HUES64 (cell line): ENCODE measurements at regions not wholly inside any gene's neighbourhood (a gene's known extent, or its start where the extent isn't known, plus 50 kb on each side); places are given as distances from the start of the nearest gene placed in this dataset.

Experiments used
- H3K27ac ChIP-seq: 2 replicates; pipeline ENCODE4 v1.7.0; 2013; ENCODE audit warnings: low read depth, low read length, inconsistent platforms
- H3K27me3 ChIP-seq: 2 replicates; pipeline ENCODE4 v1.6.1; 2013; ENCODE audit warnings: mild to moderate bottlenecking, low read length; ENCODE audit not compliant: insufficient read depth
- H3K36me3 ChIP-seq: 2 replicates; pipeline ENCODE4 v1.6.1; 2013; ENCODE audit warnings: mild to moderate bottlenecking, low read length; ENCODE audit not compliant: insufficient read depth
- H3K4me1 ChIP-seq: 2 replicates; pipeline ENCODE4 v1.6.1; 2013; ENCODE audit warnings: mild to moderate bottlenecking, low read length, moderate library complexity; ENCODE audit not compliant: insufficient read depth
- H3K4me3 ChIP-seq: 2 replicates; pipeline ENCODE4 v1.5.1; 2013; ENCODE audit warnings: mild to moderate bottlenecking, low read length, moderate library complexity
- H3K9ac ChIP-seq: 2 replicates; pipeline ENCODE4 v1.6.1; 2013; ENCODE audit warnings: mild to moderate bottlenecking, low read depth, low read length
- H3K9me3 ChIP-seq: 2 replicates; pipeline ENCODE4 v1.6.1; 2013; ENCODE audit warnings: low read depth, low read length; ENCODE audit not compliant: insufficient read depth
- whole genome bisulfite sequencing: fragments of 150-250, 120-280 bp; methylation state at CpG from one replicate; pipeline ENCODE4 v1.1.7; 2013; ENCODE audit warnings: missing lambda C conversion rate; 5-methylcytosine and 5-hydroxymethylcytosine counted together

DNA sequence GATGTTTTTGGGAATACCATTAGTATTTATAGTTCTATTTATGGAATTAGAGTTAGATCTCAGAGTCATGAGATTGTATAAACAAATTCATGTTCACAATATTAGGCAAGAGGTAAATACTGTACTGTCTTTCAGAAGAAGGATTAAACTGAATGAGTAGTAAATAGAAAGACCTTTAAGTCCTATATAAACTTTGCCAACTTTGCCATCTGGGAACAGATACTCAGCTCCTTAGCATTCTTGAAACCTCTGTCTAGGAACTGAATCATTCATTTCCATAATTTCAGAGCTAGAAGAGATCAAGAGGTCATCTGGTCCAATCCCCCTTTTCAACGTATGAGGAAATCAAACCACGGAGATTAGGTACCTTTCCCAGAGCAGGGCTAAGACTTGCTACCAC, 141.1 kb downstream of the CAND1 start:
- H3K9ac ChIP-seq, result no peak overlapping the region
- no peak overlapping the region for H3K4me3 ChIP-seq
- H3K27me3 ChIP-seq, result no peaks in the 10 kb centered on the region
- 87% methylated on average over 2 of the region's 2 CpGs for WGBS
- H3K36me3 ChIP-seq, result no peaks in the 10 kb centered on the region
- peaks cover 18% of the 10 kb centered on the region; the same call in 1 of the 2 replicates for H3K4me1 ChIP-seq
- no peaks in the 10 kb centered on the region for H3K9me3 ChIP-seq
- no peak overlapping the region for H3K27ac ChIP-seq

DNA sequence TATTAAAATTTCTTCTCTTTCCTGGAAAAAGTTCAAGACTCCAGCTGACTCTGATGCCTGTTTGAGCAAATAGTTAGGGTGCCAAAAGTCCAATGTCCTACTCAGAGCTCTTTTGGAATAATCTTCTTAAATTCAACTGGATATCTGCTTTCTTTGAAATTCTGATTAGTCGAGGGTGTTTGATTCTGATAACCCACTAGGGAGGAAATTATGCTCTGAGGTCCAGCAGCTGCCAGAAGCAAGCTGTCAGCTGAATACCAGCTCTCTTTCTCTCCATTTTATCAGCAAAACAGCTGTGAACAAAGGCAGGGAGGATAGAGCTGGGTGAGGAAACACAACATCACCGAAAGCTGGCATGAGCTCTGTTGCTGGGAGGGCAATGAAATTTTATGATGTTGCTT, 141.5 kb downstream of the CAND1 start:
- Histone ChIP-seq H3K9ac (no peak overlapping the region), H3K27me3 (no peaks in the 10 kb centered on the region), H3K27ac (no peak overlapping the region), H3K4me1 (peaks cover 19% of the 10 kb centered on the region; the same call in 1 of the 2 replicates), H3K36me3 (no peaks in the 10 kb centered on the region), H3K9me3 (no peaks in the 10 kb centered on the region), H3K4me3 (no peak overlapping the region)
- WGBS, result 80% methylated on average over 1 of the region's 2 CpGs

DNA sequence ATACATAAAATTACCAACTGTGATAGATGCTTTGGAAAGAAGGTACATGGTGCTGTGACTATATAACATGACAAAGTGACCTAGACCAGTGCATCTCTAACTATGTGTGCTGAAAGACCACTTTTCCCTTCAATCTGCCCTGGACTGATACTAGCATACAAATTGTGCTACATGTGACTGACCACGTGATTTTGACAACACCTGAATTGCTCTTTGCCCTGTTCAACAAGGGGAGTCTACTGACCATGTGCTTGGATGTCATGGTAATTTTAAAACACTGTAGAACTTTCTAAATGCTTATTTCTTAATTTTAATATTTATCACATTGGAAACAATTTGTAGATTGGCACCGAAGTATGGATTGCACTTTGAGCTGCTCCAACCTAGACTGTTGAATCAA, 142.4 kb downstream of the CAND1 start:
- no peak overlapping the region for H3K27ac ChIP-seq
- H3K9me3 ChIP-seq, result no peaks in the 10 kb centered on the region
- WGBS, result 72% methylated on average over 2 of the region's 2 CpGs

DNA sequence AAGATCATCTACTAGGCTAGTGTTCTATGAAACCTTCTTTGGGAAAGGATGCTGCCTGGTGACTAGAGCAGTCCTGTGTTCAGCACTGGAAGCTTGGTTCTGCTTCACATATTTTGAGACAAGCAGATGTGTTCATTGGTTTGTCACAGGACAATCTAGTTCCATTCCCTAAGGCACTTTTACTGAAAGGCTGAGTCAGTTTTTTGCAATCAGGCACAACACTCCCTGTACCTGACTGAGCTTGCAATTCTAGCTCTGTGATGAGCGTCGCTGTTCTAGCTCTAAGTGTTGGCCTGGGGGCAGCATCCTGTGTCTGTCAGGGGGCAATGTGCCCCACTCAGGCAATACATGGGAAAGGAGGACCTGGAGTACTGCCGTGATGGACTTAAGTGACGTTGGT, 144.4 kb downstream of the CAND1 start:
- no peak overlapping the region for H3K9ac ChIP-seq

More for the DNA sequence above, 142.4 kb downstream of the CAND1 start:
- no peak overlapping the region for H3K9ac ChIP-seq
- H3K4me1 ChIP-seq, result peaks cover 19% of the 10 kb centered on the region; the same call in 1 of the 2 replicates
- H3K4me3 ChIP-seq, result no peak overlapping the region
- no peaks in the 10 kb centered on the region for H3K27me3 ChIP-seq
- H3K36me3 ChIP-seq, result no peaks in the 10 kb centered on the region

DNA sequence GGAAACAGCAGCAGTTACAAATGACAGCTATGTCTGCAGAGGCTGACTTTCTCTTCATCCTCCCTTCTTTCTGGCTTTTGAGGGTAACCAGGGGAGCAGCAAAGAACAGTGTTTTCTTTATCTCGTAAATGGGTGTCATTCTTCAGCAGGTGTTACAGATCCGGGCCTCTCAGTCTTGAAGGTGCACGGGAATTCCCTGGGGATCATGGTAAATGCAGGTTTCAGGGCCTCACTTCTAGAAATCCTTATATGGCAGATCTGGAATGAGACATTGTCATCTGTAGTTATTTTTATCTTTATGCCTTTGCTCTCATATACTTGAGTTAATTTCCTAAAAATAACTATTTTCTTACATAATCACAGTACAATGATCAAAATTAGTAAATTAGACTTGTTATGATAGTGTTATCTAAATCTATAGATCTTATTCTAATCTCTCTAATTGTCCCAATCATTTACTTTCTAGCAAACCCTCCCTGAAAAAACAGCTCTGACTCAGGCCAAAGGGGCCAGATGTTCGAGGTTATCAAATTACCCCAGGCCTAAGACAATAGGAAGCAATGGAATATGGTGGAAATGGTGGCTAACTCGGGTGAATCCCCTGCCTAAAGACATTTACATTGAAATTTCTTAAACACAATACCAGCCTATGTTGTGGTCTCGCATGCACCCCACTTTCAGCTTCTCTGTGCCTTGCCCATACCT, 145.0 kb downstream of the CAND1 start:
- WGBS, result 68% methylated on average over 5 of the region's 6 CpGs
- H3K27me3 ChIP-seq, result no peaks in the 10 kb centered on the region
- H3K9me3 ChIP-seq, result no peaks in the 10 kb centered on the region
- no peaks in the 10 kb centered on the region for H3K36me3 ChIP-seq
- H3K27ac ChIP-seq, result no peak overlapping the region
- H3K4me1 ChIP-seq, result peaks cover 23% of the 10 kb centered on the region
- no peak overlapping the region for H3K4me3 ChIP-seq
- no peak overlapping the region for H3K9ac ChIP-seq

More for the DNA sequence above, 144.4 kb downstream of the CAND1 start:
- Histone ChIP-seq H3K36me3 (no peaks in the 10 kb centered on the region), H3K9me3 (no peaks in the 10 kb centered on the region), H3K4me1 (peaks cover 19% of the 10 kb centered on the region; the same call in 1 of the 2 replicates), H3K27me3 (no peaks in the 10 kb centered on the region), H3K4me3 (no peak overlapping the region), H3K27ac (no peak overlapping the region)
- 90% methylated on average over 4 of the region's 4 CpGs for WGBS

DNA sequence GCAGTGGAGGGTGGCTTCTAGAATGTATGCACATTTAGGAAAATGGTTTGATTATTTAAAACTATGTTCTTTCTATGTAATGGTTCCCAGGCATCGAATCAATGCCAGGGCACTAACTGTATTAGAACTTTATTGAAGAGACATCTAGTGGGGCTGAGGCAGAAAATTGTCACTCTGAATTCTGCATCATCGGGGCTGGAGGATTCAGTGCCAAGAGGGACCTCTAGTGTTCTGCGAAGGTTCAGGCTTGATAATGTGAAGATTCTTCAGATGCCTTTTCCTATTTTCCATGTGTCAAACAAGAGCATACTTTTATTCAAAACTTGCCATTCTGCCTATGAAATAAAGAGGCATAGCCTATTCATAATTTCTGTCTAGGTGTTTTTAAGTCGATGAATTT, 146.3 kb downstream of the CAND1 start:
- H3K27ac ChIP-seq, result no peak overlapping the region
- H3K4me1 ChIP-seq, result peaks cover 35% of the 10 kb centered on the region
- WGBS, result 47% methylated on average over 4 of the region's 4 CpGs
- no peak overlapping the region for H3K9ac ChIP-seq
- H3K36me3 ChIP-seq, result no peaks in the 10 kb centered on the region
- H3K4me3 ChIP-seq, result no peak overlapping the region
- no peaks in the 10 kb centered on the region for H3K9me3 ChIP-seq
- no peaks in the 10 kb centered on the region for H3K27me3 ChIP-seq

DNA sequence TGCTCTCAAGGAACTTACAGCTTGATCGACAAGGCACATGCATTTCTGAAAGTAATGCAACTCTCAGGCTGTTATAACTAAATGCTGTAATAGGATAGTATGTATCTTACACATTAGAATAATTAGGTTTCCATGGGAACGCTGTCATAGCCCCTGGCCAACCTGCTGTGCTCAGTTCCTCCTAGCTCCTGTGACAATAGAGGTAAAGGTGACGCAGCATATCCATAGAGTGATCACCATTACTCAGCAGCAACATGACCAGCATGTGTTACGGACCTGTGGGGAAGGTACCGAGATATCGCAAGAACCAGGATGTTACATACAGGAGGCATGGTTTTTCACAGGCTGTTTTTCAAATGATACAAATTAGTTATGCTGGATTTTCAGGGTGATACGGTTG, 150.7 kb downstream of the CAND1 start:
- Histone ChIP-seq H3K9me3 (no peaks in the 10 kb centered on the region), H3K4me1 (peaks cover 27% of the 10 kb centered on the region), H3K27me3 (no peaks in the 10 kb centered on the region), H3K27ac (no peak overlapping the region; the same call in 1 of the 2 replicates), H3K9ac (no peak overlapping the region), H3K4me3 (no peak overlapping the region), H3K36me3 (no peaks in the 10 kb centered on the region)
- 89% methylated on average over 7 of the region's 7 CpGs for WGBS

DNA sequence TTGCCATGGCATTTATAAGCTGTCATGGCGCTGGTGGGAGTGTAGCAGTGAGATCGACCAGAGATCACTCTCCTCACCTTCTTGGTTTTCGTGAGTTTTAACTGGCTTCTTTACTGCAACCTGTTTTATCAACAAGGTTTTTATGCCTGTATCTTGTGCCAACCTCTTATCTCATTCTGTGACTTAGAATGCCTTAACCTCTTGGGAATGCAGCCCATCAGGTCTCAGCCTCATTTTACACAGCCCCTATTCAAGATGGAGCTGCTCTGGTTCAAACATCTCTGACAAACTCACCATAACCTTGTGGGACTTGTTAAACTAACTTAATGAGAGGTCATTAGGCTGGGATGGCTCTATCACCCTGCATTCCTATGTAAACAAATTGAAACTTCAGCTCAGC, 151.3 kb downstream of the CAND1 start:
- peaks cover 21% of the 10 kb centered on the region for H3K4me1 ChIP-seq
- no peaks in the 10 kb centered on the region for H3K9me3 ChIP-seq
- H3K36me3 ChIP-seq, result no peaks in the 10 kb centered on the region
- H3K27me3 ChIP-seq, result no peaks in the 10 kb centered on the region
- 87% methylated on average over 3 of the region's 3 CpGs for WGBS
- no peak overlapping the region for H3K27ac ChIP-seq
- no peak overlapping the region for H3K4me3 ChIP-seq
- H3K9ac ChIP-seq, result no peak overlapping the region

DNA sequence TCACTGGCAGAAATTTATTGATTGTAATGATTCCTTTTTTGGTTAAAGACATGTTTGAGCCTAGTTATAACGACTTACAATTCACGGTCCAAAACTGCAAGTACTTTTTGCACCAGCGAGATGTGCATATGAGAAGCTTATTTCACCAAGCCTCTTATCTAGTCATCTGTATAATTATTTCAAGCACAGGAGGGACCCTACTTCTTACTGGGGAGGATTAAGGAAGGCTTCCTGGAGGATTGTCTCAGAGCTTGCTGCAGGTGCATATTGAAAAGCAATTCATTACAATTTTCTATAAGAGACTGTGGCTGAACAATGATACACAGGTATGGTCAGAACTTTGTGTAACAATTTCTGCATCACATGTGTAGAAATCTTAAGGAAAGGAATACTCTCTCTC, 152.9 kb downstream of the CAND1 start:
- H3K9me3 ChIP-seq, result no peaks in the 10 kb centered on the region
- no peaks in the 10 kb centered on the region for H3K27me3 ChIP-seq
- H3K9ac ChIP-seq, result no peak overlapping the region
- no peak overlapping the region for H3K4me3 ChIP-seq
- H3K27ac ChIP-seq, result no peak overlapping the region
- H3K4me1 ChIP-seq, result peaks cover 21% of the 10 kb centered on the region
- H3K36me3 ChIP-seq, result no peaks in the 10 kb centered on the region
- 95% methylated on average over 3 of the region's 3 CpGs for WGBS

DNA sequence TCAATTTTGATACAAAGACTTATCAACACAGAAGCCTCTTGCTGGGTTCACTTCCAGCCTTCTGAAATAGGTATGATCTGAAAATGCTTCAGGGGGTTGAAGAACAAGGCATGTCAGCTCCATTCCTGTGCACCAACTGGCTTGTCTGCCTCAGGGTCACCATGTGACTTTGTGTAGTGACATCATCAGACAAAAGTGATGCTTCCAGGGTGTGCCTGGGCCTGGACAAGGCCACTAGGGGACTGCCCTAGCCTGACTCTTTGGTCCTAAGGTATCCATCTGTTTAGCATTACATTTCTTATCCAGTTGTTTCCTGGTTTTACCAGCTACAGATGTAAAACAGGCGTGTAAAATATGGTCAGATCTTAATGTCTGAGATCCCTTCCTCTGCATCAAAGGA, 155.6 kb downstream of the CAND1 start:
- H3K9ac ChIP-seq, result no peak overlapping the region
- peaks cover 12% of the 10 kb centered on the region for H3K4me1 ChIP-seq
- no peak overlapping the region for H3K27ac ChIP-seq
- H3K36me3 ChIP-seq, result no peaks in the 10 kb centered on the region
- no peaks in the 10 kb centered on the region for H3K9me3 ChIP-seq
- no peaks in the 10 kb centered on the region for H3K27me3 ChIP-seq
- no peak overlapping the region for H3K4me3 ChIP-seq
- 100% methylated on average over 1 of the region's 1 CpG for WGBS

DNA sequence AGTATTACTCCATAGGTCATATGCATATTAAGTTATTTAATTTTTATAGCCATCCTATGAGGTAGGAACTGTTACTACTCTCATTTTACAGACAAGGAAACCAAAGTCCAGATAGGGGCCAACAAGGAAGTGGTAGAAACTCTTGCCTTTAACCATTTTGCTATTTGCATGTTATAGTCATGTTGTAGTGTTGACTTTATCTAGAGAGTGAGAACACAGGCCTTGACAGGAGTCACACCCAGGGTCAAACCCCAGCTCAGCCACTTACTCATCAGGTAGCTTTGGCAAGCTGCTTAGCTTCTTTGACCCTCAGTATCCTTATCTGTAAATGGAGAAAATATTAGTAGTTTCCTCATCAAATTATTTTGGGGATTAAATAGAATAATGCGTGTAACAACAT, 156.2 kb downstream of the CAND1 start:
- no peaks in the 10 kb centered on the region for H3K9me3 ChIP-seq
- WGBS, result no CpG with 5 or more reads among the region's 1 CpG

DNA sequence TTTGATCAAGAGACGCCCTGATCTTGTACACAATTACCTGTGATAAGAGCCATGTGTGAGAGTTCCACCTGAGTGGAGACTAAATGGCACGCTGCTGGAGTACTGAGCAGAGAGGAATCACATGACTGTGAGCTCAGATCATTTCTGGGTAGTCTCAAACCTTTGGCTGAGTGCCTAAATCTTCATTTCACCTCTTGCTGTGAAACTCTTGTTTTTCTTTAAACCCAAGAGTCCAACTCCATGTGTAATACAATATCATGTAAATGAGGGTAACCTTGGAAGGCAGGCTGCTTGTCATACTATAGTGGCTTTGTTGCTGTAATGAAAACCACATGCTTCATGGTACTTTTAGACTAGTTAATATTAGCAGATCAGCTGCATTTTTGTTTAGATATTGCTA, 156.9 kb downstream of the CAND1 start:
- no peak overlapping the region for H3K4me3 ChIP-seq
- no peaks in the 10 kb centered on the region for H3K36me3 ChIP-seq
- no peaks in the 10 kb centered on the region for H3K9me3 ChIP-seq
- WGBS, result 90% methylated on average over 2 of the region's 2 CpGs
- H3K9ac ChIP-seq, result no peak overlapping the region
- H3K4me1 ChIP-seq, result no peaks in the 10 kb centered on the region; the same call in 1 of the 2 replicates
- H3K27ac ChIP-seq, result no peak overlapping the region
- H3K27me3 ChIP-seq, result no peaks in the 10 kb centered on the region

More for the DNA sequence above, 156.2 kb downstream of the CAND1 start:
- Histone ChIP-seq H3K27me3 (no peaks in the 10 kb centered on the region), H3K4me1 (0 out of 2 replicates have a peak, but pooled peaks cover 6% of the 10 kb centered on the region), H3K9ac (no peak overlapping the region), H3K4me3 (no peak overlapping the region), H3K27ac (no peak overlapping the region), H3K36me3 (no peaks in the 10 kb centered on the region)
